SJCRH30 (cell line): ENCODE measurements at regions not wholly inside any gene's neighbourhood (a gene's known extent, or its start where the extent isn't known, plus 50 kb on each side); places are given as distances from the start of the nearest gene placed in this dataset.
"Not testable (repeated sequence)": the region's sequence is repeated elsewhere in the genome, so short reads cannot be mapped to it uniquely, and the experiment has no call there.

ENCODE experiments used
- DNase-seq, 2 experiments: peaks; one replicate each; pipeline ENCODE4 v3.0.0-alpha.2; 2015 to 2020
- H3K27ac ChIP-seq: fragments of 250-450 bp; sonication (Bioruptor Pico); 2 replicates; pipeline ENCODE4 v1.5.1; 2020; ENCODE audit warnings: mild to moderate bottlenecking, moderate library complexity
- H3K27me3 ChIP-seq: fragments of 250-450 bp; sonication (Bioruptor Pico); 2 replicates; pipeline ENCODE4 v1.5.1; 2020; ENCODE audit warnings: mild to moderate bottlenecking, moderate library complexity
- H3K36me3 ChIP-seq: fragments of 250-450 bp; sonication (Bioruptor Pico); 2 replicates; pipeline ENCODE4 v1.5.1; 2020; ENCODE audit warnings: mild to moderate bottlenecking, moderate library complexity
- H3K4me1 ChIP-seq: fragments of 250-450 bp; sonication (Bioruptor Pico); 2 replicates; pipeline ENCODE4 v1.5.1; 2020; ENCODE audit warnings: mild to moderate bottlenecking, moderate library complexity
- H3K4me3 ChIP-seq: fragments of 250-450 bp; sonication (Bioruptor Pico); 2 replicates; pipeline ENCODE4 v1.5.1; 2020; ENCODE audit warnings: mild to moderate bottlenecking, moderate library complexity
- H3K9me3 ChIP-seq: fragments of 250-450 bp; sonication (Bioruptor Pico); replicated peaks from 2 replicates; pipeline ENCODE4 v1.5.1; 2020; ENCODE audit warnings: mild to moderate bottlenecking, moderate library complexity

DNA sequence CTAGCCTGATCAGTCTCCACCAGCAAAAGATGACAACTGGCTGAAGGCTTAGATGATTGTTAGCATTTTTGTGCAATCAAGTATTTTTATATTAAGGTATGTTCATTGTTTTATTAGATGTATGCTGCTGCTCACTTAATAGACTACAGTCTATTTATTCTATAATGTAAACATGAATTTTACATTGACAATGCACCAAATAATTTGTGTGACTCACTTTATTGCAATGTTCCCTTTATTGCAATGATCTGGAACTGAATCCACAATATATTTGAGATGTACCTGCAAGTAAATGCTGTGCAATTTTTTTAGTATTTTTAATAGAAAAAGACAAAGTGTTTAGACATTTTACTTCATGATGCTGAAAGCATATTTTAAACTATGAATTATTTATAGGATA lies 896.5 kb downstream of the AMY1C start:
- Histone ChIP-seq H3K4me3 (no peak overlapping the region), H3K4me1 (no peaks in the 10 kb centered on the region), H3K27me3 (no peaks in the 10 kb centered on the region; the same call in 1 of the 2 replicates), H3K9me3 (no peaks in the 10 kb centered on the region), H3K27ac (no peak overlapping the region), H3K36me3 (no peaks in the 10 kb centered on the region)
- no peak for DNase-seq

DNA sequence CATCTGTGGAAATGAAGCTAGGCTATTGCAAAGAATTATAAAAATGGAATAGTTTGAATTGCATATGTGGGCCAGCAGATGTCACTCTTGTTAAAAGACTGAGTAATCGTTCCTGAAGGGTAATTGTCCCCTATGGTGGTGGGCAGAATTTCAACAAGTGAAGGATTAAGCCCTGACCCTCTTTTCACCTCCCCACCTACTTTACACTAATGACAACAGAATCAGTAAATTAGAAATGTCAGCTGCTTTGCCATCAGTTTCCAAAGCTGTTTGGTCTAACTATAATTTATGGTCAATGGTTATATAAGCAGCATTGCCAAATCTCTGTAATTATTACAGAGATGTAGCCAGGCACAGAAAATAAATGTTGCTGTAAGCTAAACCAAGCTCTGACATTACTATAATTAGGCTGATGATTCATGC lies 898.6 kb downstream of the AMY1C start:
- DNase-seq, result peak; percentile 5 to 50

DNA sequence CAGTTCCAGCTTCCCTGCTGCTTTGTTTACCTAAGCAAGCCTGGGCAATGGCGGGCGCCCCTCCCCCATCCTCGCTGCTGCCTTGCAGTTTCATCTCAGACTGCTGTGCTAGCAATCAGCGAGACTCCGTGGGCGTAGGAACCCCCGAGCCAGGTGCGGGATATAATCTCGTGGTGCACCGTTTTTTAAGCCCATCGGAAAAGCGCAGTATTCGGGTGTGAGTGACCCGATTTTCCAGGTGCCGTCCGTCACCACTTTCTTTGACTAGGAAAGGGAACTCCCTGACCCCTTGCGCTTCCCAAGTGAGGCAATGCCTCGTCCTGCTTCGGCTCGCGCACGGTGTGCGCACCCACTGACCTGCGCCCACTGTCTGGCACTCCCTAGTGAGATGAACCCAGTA lies 914.7 kb downstream of the AMY1C start:
- not testable (repeated sequence) for H3K9me3 ChIP-seq, H3K4me1 ChIP-seq, H3K27ac ChIP-seq, H3K36me3 ChIP-seq, H3K27me3 ChIP-seq
- DNase-seq, result peak in 1 of 2 experiments; percentile 7
- H3K4me3 ChIP-seq, result peak overlapping the region; percentile 50

More for the DNA sequence above, 898.6 kb downstream of the AMY1C start:
- no peaks in the 10 kb centered on the region for H3K36me3 ChIP-seq
- H3K27ac ChIP-seq, result no peak overlapping the region
- H3K4me3 ChIP-seq, result no peak overlapping the region
- no peaks in the 10 kb centered on the region for H3K9me3 ChIP-seq
- no peaks in the 10 kb centered on the region; the same call in 1 of the 2 replicates for H3K27me3 ChIP-seq
- no peaks in the 10 kb centered on the region for H3K4me1 ChIP-seq

GRCh38 chr1:104665300-104665699 lies 915.6 kb downstream of the AMY1C start:
- Histone ChIP-seq H3K4me3 (no peak overlapping the region), H3K27me3 (no peaks in the 10 kb centered on the region), H3K27ac (no peak overlapping the region), H3K9me3 (no peaks in the 10 kb centered on the region), H3K4me1 (no peaks in the 10 kb centered on the region), H3K36me3 (no peaks in the 10 kb centered on the region)
- DNase-seq, result no peak

DNA sequence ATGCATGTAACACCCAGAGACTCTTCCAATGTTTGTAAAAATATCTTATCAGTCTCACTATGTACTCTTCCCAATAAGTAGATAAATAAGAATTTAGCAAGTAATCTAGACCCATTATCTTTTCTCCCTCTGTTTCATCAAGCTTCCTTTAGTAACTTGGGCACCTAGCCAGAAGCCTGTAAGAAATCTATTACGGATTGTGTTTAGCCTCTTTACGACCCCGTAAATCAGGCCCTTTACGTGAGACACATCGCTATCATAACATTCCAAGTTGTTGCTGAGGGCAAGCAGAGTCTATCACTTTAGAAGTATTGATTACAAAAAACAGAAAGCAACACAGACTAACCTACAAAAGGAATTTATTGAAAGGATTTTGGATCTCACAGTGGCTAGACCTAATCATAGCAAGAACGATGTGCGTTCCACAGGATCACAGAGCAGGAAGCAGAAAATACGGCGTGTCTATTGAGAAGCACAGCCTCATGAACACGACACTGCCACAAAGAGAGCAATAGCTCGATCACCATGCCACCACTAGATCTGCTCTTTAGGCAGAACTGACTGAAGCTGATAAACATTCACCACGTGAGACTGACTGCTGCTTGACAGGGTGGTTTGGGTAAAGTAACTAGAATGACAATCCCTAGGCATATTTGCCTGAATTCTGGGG lies 922.1 kb downstream of the AMY1C start:
- H3K9me3 ChIP-seq, result no peaks in the 10 kb centered on the region
- no peaks in the 10 kb centered on the region for H3K36me3 ChIP-seq
- no peak for DNase-seq
- H3K27ac ChIP-seq, result no peak overlapping the region
- H3K4me1 ChIP-seq, result no peaks in the 10 kb centered on the region
- H3K27me3 ChIP-seq, result no peaks in the 10 kb centered on the region
- no peak overlapping the region for H3K4me3 ChIP-seq

- no peaks in the 10 kb centered on the region for H3K27me3 ChIP-seq
- no peaks in the 10 kb centered on the region for H3K36me3 ChIP-seq
- H3K27ac ChIP-seq, result no peak overlapping the region
- H3K4me3 ChIP-seq, result no peak overlapping the region
- H3K4me1 ChIP-seq, result no peaks in the 10 kb centered on the region
- no peak for DNase-seq
- H3K9me3 ChIP-seq, result no peaks in the 10 kb centered on the region
Measured at GRCh38 chr1:104699433-104699832, 949.7 kb downstream of the AMY1C start.

- H3K4me3 ChIP-seq, result no peak overlapping the region
- no peak for DNase-seq
- H3K9me3 ChIP-seq, result no peaks in the 10 kb centered on the region
- H3K27ac ChIP-seq, result no peak overlapping the region
- H3K4me1 ChIP-seq, result no peaks in the 10 kb centered on the region
- H3K27me3 ChIP-seq, result no peaks in the 10 kb centered on the region
- H3K36me3 ChIP-seq, result no peaks in the 10 kb centered on the region
Measured at GRCh38 chr1:104702731-104703130, 953.0 kb downstream of the AMY1C start.

DNA sequence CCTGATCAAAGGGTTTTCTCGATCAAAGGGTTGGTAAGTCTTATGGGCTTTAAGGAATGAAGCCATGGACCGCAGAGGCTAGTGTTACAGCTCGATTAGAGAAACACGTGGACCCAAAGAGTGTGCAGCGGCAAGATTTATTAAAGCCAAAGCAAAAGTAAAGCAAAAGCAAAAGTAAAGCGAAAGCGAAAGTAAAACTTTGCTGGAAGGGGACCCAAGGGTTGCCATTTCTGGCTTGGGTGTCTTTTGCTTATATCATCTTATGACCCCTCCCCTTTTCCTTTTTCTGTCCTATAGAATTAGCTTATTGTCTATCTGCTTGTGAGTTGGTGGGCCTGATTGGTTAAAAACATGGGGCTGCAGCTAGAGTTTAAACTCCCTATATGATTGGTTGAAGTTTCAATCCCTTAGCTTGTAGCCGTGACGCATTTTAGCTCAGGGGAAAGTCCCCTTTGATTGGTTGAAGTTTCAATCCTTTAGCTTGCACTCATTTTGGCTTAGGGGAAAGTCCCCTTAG lies 957.0 kb downstream of the AMY1C start:
- DNase-seq, result peak; percentile 13 to 55

GRCh38 chr1:104718752-104719151 lies 969.1 kb downstream of the AMY1C start:
- H3K27ac ChIP-seq, result no peak overlapping the region
- no peaks in the 10 kb centered on the region for H3K4me1 ChIP-seq
- no peaks in the 10 kb centered on the region for H3K9me3 ChIP-seq
- no peaks in the 10 kb centered on the region for H3K36me3 ChIP-seq
- DNase-seq, result no peak
- no peak overlapping the region for H3K4me3 ChIP-seq
- no peaks in the 10 kb centered on the region for H3K27me3 ChIP-seq

More for the DNA sequence above, 957.0 kb downstream of the AMY1C start:
- Histone ChIP-seq H3K4me1 (no peaks in the 10 kb centered on the region), H3K9me3 (no peaks in the 10 kb centered on the region), H3K27ac (no peak overlapping the region), H3K4me3 (peak overlapping the region; percentile 54), H3K36me3 (no peaks in the 10 kb centered on the region), H3K27me3 (no peaks in the 10 kb centered on the region; the same call in 1 of the 2 replicates)

- Histone ChIP-seq H3K36me3 (no peaks in the 10 kb centered on the region), H3K9me3 (no peaks in the 10 kb centered on the region), H3K27ac (no peak overlapping the region), H3K27me3 (no peaks in the 10 kb centered on the region), H3K4me3 (no peak overlapping the region), H3K4me1 (no peaks in the 10 kb centered on the region)
- no peak for DNase-seq
Measured at GRCh38 chr1:104720741-104721140, 971.0 kb downstream of the AMY1C start.

DNA sequence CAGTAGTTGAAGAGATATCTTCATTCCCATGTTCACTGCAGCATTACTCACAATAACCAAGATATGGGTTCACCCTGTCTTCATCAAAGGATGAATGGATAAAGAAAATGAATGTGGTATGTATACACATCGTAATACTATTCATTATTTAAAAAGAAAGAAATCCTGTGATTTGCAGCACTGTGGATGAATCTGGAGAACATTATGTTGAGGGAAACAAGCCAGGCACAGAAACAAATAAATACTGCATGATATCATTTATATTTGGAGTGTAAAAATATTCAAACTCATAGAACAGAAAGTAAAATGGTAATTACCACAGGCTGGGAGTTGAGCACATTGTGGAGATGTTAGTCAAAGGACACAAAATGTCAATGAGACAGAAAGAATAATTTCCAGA lies 977.2 kb downstream of the AMY1C start:
- DNase-seq, result no peak
- Histone ChIP-seq H3K27me3 (no peaks in the 10 kb centered on the region), H3K36me3 (no peaks in the 10 kb centered on the region), H3K27ac (no peak overlapping the region), H3K9me3 (no peaks in the 10 kb centered on the region), H3K4me1 (no peaks in the 10 kb centered on the region), H3K4me3 (no peak overlapping the region)

- DNase-seq, result no peak
- Histone ChIP-seq H3K9me3 (no peaks in the 10 kb centered on the region), H3K4me1 (no peaks in the 10 kb centered on the region), H3K4me3 (no peak overlapping the region), H3K27me3 (no peaks in the 10 kb centered on the region), H3K36me3 (no peaks in the 10 kb centered on the region), H3K27ac (no peak overlapping the region)
Measured at GRCh38 chr1:104733866-104734265, 984.2 kb downstream of the AMY1C start.

GRCh38 chr1:104745875-104746274 lies 996.2 kb downstream of the AMY1C start:
- H3K27ac ChIP-seq, result no peak overlapping the region
- DNase-seq, result no peak
- no peaks in the 10 kb centered on the region for H3K27me3 ChIP-seq
- no peaks in the 10 kb centered on the region for H3K36me3 ChIP-seq
- no peaks in the 10 kb centered on the region for H3K9me3 ChIP-seq
- H3K4me3 ChIP-seq, result no peak overlapping the region
- no peaks in the 10 kb centered on the region for H3K4me1 ChIP-seq

DNA sequence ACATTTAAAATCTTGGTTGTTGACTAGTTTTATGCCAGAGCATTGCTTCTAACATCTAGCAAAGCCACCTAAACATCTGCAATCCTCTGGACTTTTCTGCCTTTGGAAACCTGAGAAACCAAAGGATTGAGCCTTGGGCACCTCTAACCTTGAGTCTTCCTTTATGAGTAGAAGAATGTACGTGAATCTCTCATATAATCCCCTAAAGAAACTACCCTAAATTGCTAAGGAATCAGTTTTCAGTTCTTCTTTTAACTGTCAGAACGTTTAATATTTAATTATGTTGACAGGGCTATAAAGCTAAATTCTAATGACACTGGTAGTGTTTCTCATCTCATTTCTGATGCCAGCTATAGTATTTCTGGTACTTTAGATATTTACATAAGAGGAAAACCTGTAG lies 997.3 kb downstream of the AMY1C start:
- H3K27me3 ChIP-seq, result no peaks in the 10 kb centered on the region
- H3K9me3 ChIP-seq, result no peaks in the 10 kb centered on the region
- H3K4me1 ChIP-seq, result no peaks in the 10 kb centered on the region
- no peak overlapping the region for H3K27ac ChIP-seq
- H3K4me3 ChIP-seq, result no peak overlapping the region
- no peak for DNase-seq
- H3K36me3 ChIP-seq, result no peaks in the 10 kb centered on the region

- H3K4me1 ChIP-seq, result no peaks in the 10 kb centered on the region
- H3K36me3 ChIP-seq, result no peaks in the 10 kb centered on the region
- DNase-seq, result no peak
- no peak overlapping the region for H3K27ac ChIP-seq
- H3K9me3 ChIP-seq, result no peaks in the 10 kb centered on the region
- H3K27me3 ChIP-seq, result no peaks in the 10 kb centered on the region
- no peak overlapping the region for H3K4me3 ChIP-seq
Measured at GRCh38 chr1:104760017-104760416, 1010.3 kb downstream of the AMY1C start.

DNA sequence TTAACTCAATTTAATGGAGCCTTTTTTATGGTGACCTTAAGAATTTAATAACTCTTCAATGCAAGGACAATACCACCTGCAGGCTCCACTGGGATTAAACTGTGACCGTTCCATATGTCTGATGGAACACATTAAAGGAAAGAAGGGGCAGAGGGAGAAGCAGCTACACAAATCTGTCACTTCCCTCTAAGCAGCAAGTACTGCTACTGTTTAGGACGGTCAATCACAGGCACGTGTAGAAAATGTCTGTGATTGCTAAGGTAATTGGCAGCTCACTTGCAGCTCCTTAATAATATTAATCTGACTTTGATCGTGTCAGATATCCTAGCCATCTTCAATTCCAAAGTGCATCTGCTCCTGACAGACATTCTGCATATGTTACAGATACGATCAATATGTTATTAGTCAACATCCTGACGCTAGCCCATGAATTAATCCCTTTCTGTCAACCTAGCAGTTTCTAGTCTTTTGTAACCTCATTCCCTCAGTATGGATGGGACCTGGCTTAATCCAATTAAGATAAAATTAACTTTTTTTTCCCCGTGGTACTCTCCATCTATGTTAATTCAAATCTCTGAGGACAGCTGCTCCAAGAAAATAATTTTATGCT lies 1012.4 kb downstream of the AMY1C start:
- no peak overlapping the region for H3K27ac ChIP-seq
- H3K4me3 ChIP-seq, result no peak overlapping the region
- no peaks in the 10 kb centered on the region for H3K9me3 ChIP-seq
- DNase-seq, result no peak
- no peaks in the 10 kb centered on the region for H3K4me1 ChIP-seq
- H3K36me3 ChIP-seq, result no peaks in the 10 kb centered on the region
- H3K27me3 ChIP-seq, result no peaks in the 10 kb centered on the region
